Spinal cord (tissue), 9 donors: ENCODE measurements at regions not wholly inside any gene's neighbourhood (a gene's known extent, or its start where the extent isn't known, plus 50 kb on each side); places are given as distances from the start of the nearest gene placed in this dataset.

ENCODE experiments used
- DNase-seq, 6 donors: peaks; one replicate each; pipeline versions ENCODE4 v3.0.0 to v3.0.0-alpha.2; 2013 to 2015; ENCODE audit warnings: low spot score in 6 of 6, low read depth in 4 of 6
- H3K27ac ChIP-seq: one replicate; pipeline ENCODE4 v1.5.1; 2013; ENCODE audit warnings: low read depth, low read length, control low read depth
- H3K27me3 ChIP-seq: one replicate; pipeline ENCODE4 v1.6.1; 2013; ENCODE audit warnings: low read length; ENCODE audit not compliant: control insufficient read depth, insufficient read depth
- H3K36me3 ChIP-seq: one replicate; pipeline ENCODE4 v1.6.1; 2013; ENCODE audit warnings: low read length; ENCODE audit not compliant: control insufficient read depth, insufficient read depth
- H3K4me1 ChIP-seq: one replicate; pipeline ENCODE4 v1.6.1; 2013; ENCODE audit warnings: low read length; ENCODE audit not compliant: control insufficient read depth, insufficient read depth
- H3K4me3 ChIP-seq: one replicate; pipeline ENCODE4 v1.5.1; 2013; ENCODE audit warnings: low read depth, low read length, control low read depth
- H3K9me3 ChIP-seq: one replicate; pipeline ENCODE4 v1.6.1; 2013; ENCODE audit warnings: low read length; ENCODE audit not compliant: control insufficient read depth, insufficient read depth
- WGBS: methylation state at CpG from one replicate; pipeline ENCODE4 v1.1.5; 2013; ENCODE audit warnings: missing lambda C conversion rate; ENCODE audit not compliant: insufficient coverage; 5-methylcytosine and 5-hydroxymethylcytosine counted together
- donor health status: healthy.

DNA sequence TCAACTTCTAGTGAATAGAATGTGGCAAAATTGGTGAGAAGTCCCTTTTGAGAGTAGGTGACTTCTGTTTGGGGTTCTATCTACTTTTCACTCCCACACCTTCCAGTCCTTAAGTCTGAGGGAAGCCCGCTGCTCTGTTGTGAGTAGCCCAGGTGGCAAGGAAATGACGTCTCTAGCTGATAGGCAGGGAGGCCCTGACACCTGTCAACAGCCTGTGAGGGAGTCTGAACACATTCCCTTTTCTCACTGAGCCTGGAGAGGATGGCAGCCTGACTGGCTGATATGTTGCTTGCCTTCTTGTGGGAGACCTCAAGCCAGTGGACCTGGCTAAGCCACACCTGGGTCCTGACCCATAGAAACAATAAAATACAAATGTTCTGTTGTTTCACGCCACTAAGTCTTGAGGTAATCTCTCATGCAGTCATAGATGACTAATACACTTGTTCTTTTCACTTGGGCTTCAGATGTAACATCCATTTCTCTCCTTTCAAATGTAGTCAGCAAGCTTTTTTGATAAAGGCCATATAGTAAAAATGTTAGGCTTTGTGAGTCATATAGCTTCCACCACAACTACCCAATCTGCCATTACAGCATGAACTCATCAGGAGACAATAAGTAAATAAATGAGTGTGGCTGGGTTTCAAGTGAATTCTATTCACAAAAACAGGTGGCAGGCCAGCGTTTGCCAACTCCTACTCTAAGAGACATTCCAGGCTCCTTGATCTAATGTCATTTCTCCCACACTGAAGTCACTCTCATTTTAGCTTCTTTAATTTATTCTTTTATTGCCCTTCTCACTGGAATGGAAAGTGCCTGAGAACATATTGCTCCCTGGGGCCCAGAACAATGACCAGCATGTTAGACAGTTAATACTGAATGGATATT, 265.1 kb upstream of the MAD2L1 start:
- no peaks in the 10 kb centered on the region for H3K9me3 ChIP-seq
- DNase-seq, result peak in 2 of 6 donors; percentile 26 to 57
- no peaks in the 10 kb centered on the region for H3K4me1 ChIP-seq
- no peak overlapping the region for H3K4me3 ChIP-seq
- WGBS, result no CpG with 5 or more reads among the region's 4 CpGs
- H3K27ac ChIP-seq, result no peak overlapping the region
- no peaks in the 10 kb centered on the region for H3K27me3 ChIP-seq
- no peaks in the 10 kb centered on the region for H3K36me3 ChIP-seq

DNA sequence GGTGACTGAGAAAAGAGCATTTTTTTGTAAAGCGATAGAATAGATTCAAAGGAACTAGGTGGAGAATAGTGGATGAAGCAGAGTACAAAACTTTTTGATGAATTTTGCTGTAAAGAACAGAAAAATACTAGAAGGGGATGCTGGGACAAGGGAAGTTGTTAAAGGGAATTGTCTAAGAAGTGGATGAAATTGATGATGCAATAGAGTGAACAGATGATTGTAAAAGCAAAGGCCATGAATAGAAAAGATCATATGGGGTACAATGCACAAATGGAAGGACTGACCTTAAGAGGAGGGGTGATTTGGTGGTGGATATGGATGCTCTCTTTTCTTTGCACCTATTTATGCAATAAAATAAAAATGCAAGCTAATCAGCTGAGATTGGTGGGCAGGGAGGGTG, 262.7 kb upstream of the MAD2L1 start:
- Histone ChIP-seq H3K4me1 (no peaks in the 10 kb centered on the region), H3K27me3 (no peaks in the 10 kb centered on the region), H3K27ac (no peak overlapping the region), H3K9me3 (no peaks in the 10 kb centered on the region), H3K4me3 (no peak overlapping the region), H3K36me3 (no peaks in the 10 kb centered on the region)
- 100% methylated on average over 1 of the region's 1 CpG for WGBS
- DNase-seq, result no peak

DNA sequence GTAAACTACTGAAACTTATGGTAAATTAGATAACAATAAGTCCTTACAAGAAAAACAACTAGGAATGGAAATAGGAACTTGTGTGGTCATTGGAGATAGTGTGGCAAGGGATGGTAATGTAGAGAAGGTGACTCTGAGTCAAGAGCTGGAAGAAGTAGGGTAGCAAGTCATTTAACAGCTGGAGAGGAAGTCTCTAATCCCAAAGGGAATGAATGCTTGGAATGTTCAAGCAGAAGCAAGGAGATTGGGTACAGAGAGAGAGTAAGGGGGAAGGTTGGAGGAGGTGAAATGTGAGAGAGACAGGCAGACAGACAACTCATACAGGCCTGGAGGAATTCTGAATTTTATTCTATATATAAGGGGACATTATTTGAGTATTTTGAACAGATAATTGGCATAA, 260.6 kb upstream of the MAD2L1 start:
- Histone ChIP-seq H3K36me3 (no peaks in the 10 kb centered on the region), H3K4me1 (no peaks in the 10 kb centered on the region), H3K27me3 (no peaks in the 10 kb centered on the region), H3K4me3 (no peak overlapping the region), H3K9me3 (no peaks in the 10 kb centered on the region), H3K27ac (no peak overlapping the region)
- DNase-seq, result no peak

DNA sequence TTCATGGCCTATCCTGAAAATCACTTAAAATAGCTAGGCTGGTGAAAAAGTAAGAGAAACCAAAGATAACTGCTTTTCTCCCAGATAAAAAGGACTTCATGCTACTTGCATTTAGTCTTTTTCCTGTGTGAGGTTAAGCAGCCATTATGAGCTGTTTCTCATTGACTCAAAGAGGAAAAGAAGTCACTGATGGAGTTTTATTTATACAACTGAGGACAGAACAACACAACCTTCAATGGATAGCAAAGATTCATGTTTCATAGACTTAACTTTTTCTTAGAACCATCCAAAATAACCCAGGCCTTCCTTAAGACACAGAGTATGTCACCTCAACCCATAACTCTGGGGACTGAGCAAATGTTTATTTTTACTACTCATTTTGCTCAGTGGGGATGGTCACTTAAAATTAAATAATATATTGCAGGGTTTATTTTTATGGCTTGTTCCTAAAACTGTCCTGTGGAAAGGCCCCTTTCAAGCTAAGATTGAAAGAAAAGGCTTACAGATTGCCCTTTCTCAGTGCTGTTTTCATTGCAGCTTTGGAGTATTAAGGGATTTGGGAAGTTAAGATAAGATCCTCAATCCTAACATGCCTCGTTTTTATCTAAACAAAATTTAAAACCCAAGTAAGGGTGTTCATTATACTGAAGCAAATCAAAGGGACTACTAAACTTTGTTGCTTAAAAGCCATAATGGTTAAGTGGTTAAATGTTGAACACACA, 252.6 kb upstream of the MAD2L1 start:
- WGBS, result no CpG with 5 or more reads among the region's 1 CpG
- Histone ChIP-seq H3K27ac (no peak overlapping the region), H3K36me3 (no peaks in the 10 kb centered on the region), H3K4me1 (no peaks in the 10 kb centered on the region), H3K9me3 (no peaks in the 10 kb centered on the region), H3K4me3 (no peak overlapping the region), H3K27me3 (no peaks in the 10 kb centered on the region)
- DNase-seq, result no peak

DNA sequence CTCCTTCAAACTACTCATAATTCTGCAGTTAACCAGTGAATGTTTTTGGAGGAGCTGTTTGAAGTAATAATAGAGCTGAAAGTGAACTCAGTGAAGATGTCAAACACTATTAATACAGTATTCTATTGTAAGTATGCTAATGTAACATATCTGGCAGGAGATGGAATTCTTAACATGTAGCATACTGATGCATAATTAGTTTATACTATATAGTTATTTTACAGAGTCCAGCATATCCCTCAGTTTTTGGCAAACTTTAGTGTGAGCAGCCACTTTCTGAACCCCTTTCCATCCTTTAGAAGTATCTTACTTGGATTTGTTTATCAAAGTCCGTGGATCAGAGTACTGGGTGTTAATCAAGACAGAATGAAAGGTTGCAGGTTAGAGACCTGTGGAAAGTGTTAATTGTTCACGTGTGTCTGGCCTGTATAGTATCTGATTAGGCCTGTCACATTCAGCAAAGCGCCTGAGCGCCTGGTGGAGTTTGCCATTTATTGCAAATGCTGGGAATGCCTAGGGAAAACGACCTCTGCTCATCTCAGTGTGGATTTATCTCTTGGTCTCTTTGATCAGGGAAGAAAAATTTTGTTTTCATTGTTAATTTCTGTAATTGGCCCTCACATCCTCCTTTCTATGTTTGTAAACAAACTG, 251.7 kb upstream of the MAD2L1 start:
- WGBS, result 79% methylated on average over 4 of the region's 5 CpGs
- no peak overlapping the region for H3K27ac ChIP-seq
- DNase-seq, result peak in 1 of 6 donors; percentile 6
- no peaks in the 10 kb centered on the region for H3K4me1 ChIP-seq
- H3K27me3 ChIP-seq, result no peaks in the 10 kb centered on the region
- H3K9me3 ChIP-seq, result no peaks in the 10 kb centered on the region
- H3K36me3 ChIP-seq, result no peaks in the 10 kb centered on the region
- no peak overlapping the region for H3K4me3 ChIP-seq

DNA sequence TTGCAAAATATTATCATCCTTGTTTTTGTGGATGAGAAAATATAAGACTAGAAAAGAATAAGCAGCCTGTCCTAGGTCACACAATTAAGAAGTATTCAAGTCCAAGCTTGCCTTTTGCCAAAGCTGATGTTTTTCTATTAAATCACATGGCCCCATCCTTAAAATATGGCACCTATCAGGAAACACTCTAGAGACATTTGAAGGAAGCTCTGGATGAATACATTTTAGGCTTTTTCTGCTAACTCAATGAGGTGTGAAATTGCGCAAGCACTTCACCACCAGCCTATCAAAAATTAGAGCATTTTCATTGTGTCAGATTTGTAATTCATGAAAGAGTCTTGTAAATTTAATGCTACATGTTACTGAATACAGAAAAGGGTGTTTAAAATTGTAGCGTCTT, 251.1 kb upstream of the MAD2L1 start:
- no CpG with 5 or more reads among the region's 2 CpGs for WGBS
- no peaks in the 10 kb centered on the region for H3K9me3 ChIP-seq
- DNase-seq, result peak in 1 of 6 donors; percentile 62
- no peaks in the 10 kb centered on the region for H3K4me1 ChIP-seq
- no peak overlapping the region for H3K4me3 ChIP-seq
- H3K36me3 ChIP-seq, result no peaks in the 10 kb centered on the region
- no peak overlapping the region for H3K27ac ChIP-seq
- H3K27me3 ChIP-seq, result no peaks in the 10 kb centered on the region

DNA sequence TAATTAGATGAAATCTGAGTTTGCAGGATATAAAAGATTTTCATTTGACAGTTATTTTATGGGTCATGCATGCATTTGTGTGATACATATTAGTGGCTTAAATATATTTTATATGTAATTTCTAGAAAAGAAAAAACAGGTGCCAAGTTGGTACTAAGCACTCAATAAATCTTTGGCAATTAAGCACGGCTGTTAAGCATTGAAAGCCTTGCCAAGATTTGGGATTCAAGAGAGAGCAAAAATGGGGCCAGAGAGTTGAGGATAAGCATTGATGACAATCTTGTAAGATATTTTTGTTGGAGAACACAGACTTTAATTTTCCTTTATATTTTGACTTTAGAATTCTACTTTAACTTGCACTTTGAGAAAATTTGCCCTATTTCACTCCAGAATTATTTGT, 249.8 kb upstream of the MAD2L1 start:
- DNase-seq, result peak in 1 of 6 donors; percentile 41
- Histone ChIP-seq H3K27ac (no peak overlapping the region), H3K4me3 (no peak overlapping the region), H3K4me1 (no peaks in the 10 kb centered on the region), H3K9me3 (no peaks in the 10 kb centered on the region), H3K27me3 (no peaks in the 10 kb centered on the region), H3K36me3 (no peaks in the 10 kb centered on the region)
- 33% methylated on average over 1 of the region's 1 CpG for WGBS

DNA sequence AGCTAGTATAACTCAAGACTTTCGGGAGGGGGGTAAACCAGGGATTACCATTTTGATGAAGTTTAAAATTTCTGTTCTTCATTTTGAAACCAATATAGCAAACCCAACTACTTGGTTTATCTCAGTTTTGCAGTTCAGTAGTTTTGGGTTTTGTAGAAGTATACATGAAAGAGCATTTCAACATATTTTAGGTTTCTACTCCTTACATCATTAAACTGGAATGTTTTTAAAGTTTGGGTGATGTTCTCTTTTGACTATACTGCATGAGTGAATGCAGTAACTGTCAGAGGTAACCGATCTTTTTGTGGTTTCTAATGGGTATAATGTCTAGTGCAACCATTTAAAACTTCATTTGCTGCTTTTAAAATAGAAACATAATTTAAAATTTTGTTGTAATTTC, 248.3 kb upstream of the MAD2L1 start:
- WGBS, result no CpG with 5 or more reads among the region's 2 CpGs
- DNase-seq, result no peak
- no peak overlapping the region for H3K27ac ChIP-seq
- no peaks in the 10 kb centered on the region for H3K9me3 ChIP-seq
- H3K4me1 ChIP-seq, result no peaks in the 10 kb centered on the region
- H3K27me3 ChIP-seq, result no peaks in the 10 kb centered on the region
- no peak overlapping the region for H3K4me3 ChIP-seq
- no peaks in the 10 kb centered on the region for H3K36me3 ChIP-seq

DNA sequence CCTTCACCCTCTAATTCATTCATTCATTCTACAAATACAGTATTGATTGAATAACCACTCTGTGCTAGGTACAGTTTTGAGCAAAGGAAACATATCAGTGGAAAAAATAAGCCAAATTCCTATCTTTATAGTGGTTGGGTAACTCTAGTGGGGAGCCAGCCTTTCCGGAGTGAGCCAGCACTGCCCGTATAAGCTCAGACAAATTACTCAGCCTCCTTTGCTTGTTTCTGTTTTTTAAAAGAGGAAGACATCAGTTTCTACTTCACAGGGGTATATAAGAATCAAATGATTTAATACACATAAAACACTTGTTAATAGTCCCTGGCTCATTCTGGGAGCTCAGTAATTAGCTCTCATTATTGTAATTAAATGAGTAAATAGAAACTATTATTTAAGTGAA, 238.2 kb upstream of the MAD2L1 start:
- no peaks in the 10 kb centered on the region for H3K27me3 ChIP-seq
- no peak overlapping the region for H3K4me3 ChIP-seq
- no peak overlapping the region for H3K27ac ChIP-seq
- H3K36me3 ChIP-seq, result no peaks in the 10 kb centered on the region
- no CpG with 5 or more reads among the region's 2 CpGs for WGBS
- no peak for DNase-seq
- no peaks in the 10 kb centered on the region for H3K4me1 ChIP-seq
- no peaks in the 10 kb centered on the region for H3K9me3 ChIP-seq
